IPS-NIHi7 (cell line): ENCODE measurements at regions not wholly inside any gene's neighbourhood (a gene's known extent, or its start where the extent isn't known, plus 50 kb on each side); places are given as distances from the start of the nearest gene placed in this dataset.

ENCODE experiments used
- DNase-seq: peaks from one replicate; pipeline ENCODE4 v3.0.0; 2012; ENCODE audit warnings: mixed read lengths; ENCODE audit errors: extremely low spot score

GRCh38 chr6:44606504-44606903 lies 219.0 kb downstream of the CDC5L start:
- DNase-seq, result no peak

GRCh38 chr6:44606976-44607375 lies 219.5 kb downstream of the CDC5L start:
- DNase-seq, result no peak

- no peak for DNase-seq
Observed at GRCh38 chr6:44608175-44608574, 220.7 kb downstream of the CDC5L start.

DNA sequence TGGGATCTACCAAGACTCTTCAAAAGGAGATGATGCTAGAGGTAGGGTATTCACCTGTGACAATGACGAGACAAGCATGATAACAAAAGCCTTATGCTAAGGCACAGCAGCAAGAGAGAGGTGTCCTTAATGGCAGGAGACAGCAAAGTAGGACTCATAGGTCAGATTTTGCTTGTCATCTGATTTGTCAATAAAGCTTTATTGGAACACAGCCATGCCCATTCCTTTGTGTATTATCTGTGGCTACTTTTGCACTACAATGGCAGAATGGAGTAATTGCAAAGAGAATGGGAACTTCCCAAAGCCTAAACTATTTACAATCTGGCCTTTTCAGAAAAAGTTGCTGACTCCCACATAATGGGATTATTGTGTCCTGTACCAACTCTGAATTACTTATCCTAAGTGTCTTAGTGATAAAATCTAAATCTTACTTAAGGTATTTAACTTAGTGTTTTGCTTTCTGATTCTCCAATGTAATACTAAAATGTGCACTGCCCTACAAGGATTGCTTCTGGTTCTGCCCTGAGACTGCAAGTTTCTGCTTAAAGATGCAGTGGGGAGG lies 221.6 kb downstream of the CDC5L start:
- no peak for DNase-seq

GRCh38 chr6:44614396-44614795 lies 226.9 kb downstream of the CDC5L start:
- DNase-seq, result no peak

DNA sequence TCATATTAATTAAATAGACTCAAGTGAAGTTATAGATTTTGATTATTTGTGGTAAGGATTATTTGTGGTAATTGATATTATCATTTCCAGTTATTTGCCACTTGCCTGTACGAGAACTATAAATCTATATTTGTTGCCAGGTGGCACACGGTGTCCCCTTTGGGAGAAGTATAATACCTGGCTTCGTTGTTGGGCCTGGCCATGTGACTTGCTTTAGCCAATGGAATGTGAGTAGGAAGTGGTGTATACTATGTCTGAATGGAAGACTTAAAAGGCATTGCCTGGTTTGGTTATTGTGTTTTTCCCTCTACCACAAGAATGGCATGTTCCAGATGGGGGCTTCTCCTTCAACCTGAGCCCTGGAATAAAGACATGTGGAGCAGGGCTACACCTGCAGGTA lies 228.1 kb downstream of the CDC5L start:
- DNase-seq, result no peak

GRCh38 chr6:44617416-44617815 lies 229.9 kb downstream of the CDC5L start:
- DNase-seq, result no peak

GRCh38 chr6:44618371-44618770 lies 230.9 kb downstream of the CDC5L start:
- DNase-seq, result no peak

GRCh38 chr6:44620922-44621321 lies 233.4 kb downstream of the CDC5L start:
- DNase-seq, result no peak

DNA sequence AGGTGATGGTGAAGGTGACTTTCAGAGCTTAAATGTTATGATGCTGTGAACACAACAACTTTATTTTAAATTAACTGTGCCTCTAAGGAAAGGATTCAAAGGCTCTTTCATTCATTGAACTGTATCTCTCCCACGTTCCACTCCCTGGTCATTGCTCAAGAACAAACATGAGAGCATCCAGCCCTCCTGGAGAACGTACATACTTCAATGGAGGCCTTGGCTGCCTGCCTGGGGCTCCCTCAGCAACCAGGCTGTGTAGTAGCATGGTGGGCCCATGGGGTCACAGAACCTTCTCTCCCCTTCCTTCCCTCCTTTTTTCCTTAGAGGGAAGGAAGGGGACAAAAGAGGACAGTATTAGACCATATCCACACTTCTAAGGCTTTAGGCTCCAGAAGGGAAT lies 234.3 kb downstream of the CDC5L start:
- DNase-seq, result no peak

DNA sequence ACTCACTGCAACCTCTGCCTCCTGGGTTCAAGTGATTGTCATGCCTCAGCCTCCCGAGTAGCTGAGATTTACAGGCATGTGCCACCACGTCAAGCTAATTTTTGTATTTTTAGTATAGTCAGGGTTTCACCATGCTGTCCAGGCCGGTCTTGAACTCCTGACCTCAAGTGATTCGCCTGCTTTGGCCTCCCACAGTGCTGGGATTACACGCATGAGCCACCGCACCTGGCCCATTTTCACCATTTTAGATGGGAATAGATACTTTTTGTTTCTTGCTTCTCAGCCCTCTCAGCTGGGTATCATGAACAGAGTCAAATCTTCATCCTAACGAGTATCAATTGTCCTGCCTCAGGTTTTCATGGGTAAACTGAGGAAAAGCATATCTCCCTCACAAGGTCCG lies 235.0 kb downstream of the CDC5L start:
- DNase-seq, result no peak

DNA sequence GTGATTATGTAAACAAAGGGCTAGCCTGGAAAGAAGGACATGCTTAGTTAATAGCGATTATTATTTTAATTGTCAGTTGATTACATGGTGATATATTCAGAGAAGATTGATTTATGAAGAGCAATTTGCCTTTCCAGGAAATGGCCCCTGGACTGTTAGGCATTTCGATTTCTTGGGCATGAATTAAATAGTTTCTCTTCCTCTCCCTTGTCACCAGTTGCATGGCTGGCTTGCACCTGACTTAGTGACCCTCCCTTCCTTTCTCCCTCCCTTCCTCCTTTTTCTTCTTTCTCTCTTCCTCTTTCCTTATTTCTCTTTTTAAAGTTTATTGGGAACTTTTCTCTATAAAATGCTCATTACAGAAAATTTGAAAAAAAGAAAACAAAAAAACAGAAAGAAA lies 235.4 kb downstream of the CDC5L start:
- DNase-seq, result no peak

- DNase-seq, result peak; percentile 56
Observed at GRCh38 chr6:44624226-44624625, 236.7 kb downstream of the CDC5L start.

DNA sequence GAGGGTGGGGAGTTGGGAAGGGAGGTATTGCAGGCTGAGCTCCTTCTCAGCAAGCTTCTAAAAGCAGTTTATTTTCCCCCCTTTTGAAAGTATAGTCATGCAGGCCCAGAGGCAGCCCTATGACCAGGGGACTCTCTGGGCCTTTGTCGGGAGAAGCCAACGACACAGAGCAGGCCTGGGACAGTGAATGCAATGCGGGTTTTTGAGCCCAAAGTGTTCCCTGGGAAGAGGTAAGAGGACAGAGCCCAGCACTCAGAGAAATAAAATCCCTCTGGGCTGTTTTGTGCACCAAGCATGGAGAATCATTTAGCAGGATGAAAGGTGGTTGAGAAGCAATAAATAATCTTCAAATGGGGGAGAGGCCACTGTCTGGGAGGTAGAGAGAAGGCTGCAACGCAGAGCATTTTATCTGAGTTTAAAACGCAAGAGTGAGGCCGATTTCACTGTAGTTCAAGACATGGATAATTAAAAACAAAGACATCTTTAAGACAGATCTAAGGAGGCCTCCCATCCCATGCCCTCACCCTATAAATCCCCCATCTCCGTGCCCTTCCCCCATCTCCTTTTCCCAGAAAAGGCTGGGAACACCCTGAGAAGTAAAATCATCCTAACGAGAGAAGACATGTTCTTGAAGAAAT lies 237.5 kb downstream of the CDC5L start:
- peak; percentile 26 for DNase-seq

GRCh38 chr6:44625996-44626395 lies 238.5 kb downstream of the CDC5L start:
- DNase-seq, result no peak

DNA sequence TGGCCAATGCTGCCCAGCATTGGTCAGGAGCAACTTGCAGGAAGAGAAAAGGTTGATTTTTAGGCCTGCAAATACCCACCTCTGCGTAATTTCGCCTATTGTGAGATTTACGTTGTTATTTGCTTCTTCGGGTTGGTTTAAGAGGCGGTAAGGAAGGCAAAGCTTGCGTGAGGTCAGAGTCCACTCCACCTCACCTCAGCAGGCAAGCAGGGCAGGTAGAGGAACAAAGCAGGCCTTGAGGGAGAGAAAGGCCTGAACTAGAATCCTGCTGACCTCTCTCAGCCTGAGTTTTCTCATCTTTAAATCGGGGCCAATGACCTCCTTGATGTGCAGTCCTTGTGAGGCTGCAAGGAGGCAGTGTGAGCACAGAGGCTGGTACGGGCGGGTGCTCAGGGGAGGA lies 239.1 kb downstream of the CDC5L start:
- DNase-seq, result no peak

DNA sequence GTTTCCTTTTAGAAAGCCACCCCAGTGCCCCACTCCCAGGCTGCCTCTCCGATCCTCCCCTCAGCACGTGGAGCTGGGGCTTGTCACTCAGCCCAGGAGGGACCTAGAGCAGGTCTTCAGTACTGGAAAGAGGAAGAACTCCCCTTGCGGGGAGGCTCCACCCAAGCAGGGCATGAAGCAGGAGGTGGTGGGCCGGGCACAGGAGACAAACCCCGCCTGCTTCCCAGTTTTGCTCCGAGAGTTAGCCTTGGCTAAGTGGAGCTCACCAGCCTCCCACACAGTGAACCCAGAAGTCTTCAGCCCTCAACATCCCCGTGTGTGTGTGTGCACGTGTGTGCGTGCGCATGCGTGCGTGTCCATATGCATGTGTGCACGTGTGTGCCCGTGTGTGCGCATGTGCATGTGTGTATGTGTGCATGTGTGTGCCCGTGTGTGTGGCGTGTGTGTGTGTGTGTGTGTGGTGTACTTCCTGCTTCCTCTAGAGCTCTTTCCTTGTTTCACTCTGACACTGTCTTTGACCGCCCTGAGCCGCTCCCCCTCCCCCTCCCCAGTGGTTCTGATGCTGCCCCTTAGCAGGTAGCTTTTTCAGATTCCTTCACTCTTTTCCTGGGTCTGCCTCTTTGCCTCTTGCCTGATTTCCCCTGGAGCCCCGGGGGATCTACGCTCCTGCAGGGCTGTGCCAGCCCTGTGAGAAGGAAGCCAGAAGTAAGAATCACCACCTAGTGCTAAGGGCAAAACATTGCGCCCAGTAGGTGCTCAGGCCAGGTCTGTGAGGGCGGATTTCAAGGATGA lies 239.8 kb downstream of the CDC5L start:
- DNase-seq, result peak; percentile 56

DNA sequence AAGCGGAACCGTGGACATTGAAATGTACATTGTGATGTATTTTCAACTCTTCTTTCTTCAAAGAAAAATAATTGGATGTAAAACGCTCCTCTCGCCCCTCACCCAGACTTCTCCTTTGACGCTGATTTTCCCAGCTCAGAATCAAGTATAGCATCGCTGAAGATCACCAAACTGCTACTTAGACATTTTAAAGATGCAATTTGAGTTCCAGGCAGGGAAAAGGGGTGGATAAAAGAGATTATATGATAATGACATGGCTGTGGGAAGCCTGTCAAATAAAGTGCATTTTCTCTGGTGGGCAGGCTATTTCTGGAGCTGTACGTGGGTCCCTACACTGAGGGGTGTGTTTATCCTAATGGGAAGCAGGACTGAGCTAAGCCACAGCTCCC lies 240.4 kb downstream of the CDC5L start:
- no peak for DNase-seq

DNA sequence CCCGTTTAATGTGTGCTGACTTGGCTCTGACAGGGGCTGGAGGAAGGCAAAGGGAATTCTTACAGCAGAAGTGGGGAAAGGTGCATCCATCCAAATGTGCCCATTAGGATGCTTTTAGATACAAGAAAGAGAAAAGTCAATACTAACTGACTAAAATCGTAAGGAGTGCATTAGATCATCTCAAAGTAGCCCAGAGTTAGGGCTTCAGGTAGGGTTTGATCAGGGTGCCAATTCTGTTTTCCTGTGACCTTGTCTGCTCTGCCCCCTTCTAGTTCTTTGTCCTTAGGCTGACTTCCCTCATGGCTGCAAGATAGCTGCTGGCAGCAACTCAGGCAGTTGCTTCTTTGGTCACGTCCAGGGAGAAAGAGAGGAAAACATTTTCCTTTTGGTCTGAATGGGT lies 240.8 kb downstream of the CDC5L start:
- no peak for DNase-seq

DNA sequence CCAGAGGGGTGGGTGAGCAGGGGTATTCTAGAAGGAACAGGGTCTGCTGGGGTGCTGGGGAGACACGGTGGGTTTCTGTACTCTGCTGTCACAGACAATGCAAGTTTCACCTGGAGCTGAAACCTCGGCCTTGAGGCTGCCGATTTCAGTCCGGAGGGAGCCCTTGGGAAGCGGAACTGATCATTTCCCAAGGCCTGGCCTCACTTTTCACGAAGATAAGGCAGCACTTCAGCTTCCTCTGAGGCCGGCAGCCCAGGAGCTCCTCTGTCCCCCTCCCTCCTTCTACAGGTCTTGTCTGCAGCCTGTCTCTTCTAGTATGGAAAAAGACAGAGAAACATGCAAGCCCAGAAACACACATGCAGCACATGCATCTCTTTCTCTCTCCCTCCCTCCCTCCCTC lies 242.1 kb downstream of the CDC5L start:
- no peak for DNase-seq

- DNase-seq, result peak; percentile 94
Observed at GRCh38 chr6:44630125-44631028, 242.9 kb downstream of the CDC5L start.

- no peak for DNase-seq
Observed at GRCh38 chr6:44631968-44632367, 244.5 kb downstream of the CDC5L start.
